ENCODE measurements at regions not wholly inside any gene's neighbourhood (a gene's known extent, or its start where the extent isn't known, plus 50 kb on each side); places are given as distances from the start of the nearest gene placed in this dataset.

DNA sequence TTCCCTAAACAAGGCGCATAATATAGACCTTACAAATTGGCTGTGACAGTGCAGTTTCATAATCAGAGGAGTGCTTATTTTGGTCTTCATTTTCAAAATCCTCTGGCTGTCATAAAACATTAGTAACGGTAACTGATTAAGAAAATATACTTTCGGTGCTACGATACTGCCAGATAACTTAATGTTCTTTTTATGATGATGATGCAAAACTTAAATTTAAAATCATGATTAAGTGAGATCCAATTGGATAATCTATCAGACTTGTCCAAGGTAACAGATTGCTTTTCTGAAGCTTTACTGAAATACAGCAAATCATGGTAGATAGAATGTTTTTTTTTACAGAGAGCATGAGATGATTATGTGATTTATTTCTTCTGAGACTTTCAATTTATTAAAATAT, 364.2 kb upstream of the CNTN3 start:
- DNase-seq, result no peak

DNA sequence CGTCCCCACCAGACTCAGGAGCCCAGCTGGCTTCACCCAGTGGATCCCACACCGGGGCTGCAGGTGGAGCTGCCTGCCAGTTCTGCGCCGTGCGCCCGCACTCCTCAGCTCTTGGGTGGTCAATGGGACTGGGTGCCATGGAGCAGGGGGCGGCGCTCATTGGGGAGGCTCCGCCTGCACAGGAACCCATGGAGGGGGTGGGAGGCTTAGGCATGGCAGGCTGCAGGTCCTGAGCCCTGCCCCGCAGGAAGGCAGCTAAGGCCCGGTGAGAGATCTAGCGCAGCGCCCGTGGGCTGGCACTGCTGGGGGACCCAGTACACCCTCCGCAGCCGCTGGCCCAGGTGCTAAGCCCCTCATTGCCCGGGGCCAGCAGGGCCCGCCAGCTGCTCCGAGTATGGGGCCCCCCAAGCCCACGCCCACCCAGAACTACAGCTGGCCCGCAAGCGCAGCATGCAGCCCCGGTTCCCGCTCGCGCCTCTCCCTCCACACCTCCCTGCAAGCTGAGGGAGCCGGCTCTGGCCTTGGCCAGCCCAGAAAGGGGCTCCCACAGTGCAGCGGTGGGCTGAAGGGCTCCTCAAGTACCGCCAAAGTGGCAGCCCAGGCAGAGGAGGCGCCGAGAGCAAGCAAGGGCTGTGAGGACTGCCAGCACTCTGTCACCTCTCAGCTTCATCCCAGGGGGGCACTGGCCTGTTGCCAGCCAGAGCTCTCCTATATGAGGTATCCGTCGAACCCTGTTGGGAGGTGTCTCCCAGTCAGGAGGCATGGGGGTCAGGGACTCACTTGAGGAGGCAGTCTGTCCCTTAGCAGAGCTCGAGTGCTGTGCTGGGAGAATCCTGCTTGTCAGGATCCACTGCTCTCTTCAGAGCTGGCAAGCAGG, 370.8 kb upstream of the CNTN3 start:
- peak in 1 of 2 experiments; percentile 44 for DNase-seq

DNA sequence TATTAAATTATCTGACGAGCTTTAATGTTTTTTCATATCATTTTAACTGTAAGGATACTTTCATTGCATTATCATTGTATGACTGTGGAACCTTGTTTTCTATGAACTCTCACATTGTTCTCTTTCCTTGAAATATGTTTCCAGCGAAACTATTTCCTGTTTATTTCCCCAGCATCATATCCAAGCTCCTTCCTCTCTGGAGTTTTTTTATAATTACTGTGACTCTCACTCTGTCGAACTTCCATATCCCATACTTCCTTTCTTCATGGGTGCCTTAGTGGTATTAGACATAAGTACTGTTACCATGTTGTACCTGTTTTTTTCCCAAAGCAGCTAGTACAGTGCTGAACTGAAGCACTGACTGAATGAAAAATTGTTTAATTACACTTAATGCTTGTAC, 373.6 kb upstream of the CNTN3 start:
- DNase-seq, result no peak

DNA sequence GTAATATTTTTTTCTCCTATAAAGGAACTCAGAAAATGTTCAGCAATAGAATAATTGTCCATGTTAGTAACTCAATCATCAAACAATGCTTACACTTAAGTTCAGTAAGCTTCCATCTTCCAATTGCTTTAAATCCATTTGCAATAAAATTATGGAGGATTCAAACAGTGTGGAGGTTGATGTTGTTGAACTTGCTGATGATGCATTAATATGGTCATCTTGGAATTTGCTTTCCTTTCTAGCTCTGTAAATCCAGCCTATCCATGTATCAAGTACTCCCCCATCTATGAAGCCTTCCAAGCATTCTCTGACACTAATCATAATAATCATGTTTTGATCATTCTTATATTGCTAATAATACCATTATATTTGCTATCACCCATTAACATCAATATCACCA, 378.4 kb upstream of the CNTN3 start:
- no peak for DNase-seq

DNA sequence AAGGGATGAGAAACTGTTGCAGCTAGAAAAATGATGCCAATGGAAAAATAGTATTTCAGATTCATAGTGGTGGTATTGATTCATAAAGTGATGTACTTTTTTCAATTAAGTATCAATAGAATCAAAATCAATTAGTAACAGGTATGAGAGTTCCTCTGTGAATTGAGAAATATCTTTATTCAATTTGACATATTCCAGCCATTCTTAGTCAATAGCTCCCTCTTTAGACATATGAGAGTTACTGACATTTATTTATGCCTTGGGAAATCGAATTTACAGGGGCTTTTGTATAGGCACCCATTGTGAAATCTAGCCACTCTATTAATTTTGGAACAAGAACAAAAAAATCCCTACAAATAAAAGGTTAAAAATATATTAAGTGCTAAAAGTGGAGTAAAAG, 386.9 kb upstream of the CNTN3 start:
- peak in 1 of 2 experiments; percentile 32 for DNase-seq

DNA sequence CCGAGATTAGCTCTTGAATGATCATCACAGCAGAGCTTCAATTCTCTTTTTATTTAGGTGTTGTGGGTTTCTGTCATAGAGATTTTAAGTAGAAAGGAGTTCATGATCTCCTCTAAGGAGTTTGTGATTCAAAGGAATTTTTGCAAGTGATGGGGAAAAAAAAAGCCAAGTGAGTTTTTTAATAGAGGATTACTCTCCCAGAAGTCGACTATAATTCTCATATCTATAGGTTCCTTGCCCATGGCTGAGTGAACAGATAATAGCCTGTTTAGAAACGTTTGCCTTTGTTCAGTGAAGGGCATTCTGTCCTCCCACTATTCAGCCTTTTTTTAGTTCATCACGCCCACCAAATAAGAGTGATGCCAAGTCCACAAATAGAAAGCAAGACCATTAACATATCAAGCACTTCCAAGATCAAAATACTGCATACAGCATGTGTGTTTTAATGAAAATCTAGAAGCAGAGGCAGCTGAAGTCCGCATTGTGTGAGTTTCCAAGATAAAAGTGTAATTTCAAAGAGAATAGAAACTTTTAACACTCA, 398.4 kb upstream of the CNTN3 start:
- no peak for DNase-seq

DNA sequence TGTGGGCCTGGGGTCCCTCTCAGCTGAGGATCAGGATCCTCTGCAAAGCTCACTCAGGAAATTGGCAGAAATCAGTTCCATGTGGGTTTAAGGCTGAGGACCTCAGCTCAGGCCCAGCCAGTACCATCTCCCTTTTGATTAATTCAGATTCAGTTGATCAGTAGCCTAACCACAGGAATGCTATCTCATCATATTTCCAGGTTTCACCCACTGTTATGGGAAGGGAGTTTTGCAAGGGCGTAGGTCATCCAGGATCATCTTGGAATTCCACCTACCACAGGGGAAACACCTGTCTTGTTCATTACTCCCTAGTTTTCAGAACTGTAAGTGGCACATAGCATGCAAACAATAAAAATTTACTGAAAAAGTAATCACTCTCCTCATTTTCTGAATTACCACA, 399.5 kb upstream of the CNTN3 start:
- no peak for DNase-seq

DNA sequence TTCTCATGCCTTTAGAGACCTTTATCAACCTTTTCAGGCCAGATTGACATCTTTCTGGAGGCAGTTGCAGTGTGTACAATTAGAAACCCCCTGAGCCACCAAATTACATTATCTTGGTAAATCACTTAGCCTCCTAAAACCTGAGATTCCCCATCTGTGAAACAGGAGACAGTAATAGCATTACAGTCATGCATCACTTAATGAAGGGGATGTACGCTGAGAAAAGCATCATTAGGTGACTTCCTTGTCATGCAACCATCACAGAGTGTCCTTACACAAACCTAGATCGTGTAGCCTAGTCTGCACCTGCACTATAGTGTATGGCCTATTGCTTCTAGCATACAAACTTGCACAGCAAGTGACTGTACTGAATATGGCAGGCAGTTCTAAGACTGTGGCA, 400.8 kb upstream of the CNTN3 start:
- peak in 1 of 2 experiments; percentile 56 for DNase-seq

DNA sequence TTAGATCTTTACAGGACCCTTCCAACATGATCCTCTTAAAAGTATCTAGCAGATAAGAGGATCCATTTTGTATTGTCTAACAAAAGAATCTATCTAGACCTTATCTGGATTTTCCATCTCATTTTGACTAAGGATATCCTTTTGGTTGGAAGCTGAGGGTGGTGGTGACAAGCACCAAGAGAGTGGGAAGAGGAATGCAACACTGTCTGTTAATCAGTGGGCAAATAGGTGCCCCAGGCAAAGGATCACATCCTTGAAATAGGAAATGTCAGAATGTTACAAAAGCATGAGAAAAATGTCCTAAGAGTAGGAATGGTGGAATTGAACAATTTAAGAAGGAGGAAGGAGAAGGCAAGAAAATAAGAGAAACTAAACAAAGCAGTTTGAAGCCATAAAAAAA, 420.7 kb upstream of the CNTN3 start:
- no peak for DNase-seq

DNA sequence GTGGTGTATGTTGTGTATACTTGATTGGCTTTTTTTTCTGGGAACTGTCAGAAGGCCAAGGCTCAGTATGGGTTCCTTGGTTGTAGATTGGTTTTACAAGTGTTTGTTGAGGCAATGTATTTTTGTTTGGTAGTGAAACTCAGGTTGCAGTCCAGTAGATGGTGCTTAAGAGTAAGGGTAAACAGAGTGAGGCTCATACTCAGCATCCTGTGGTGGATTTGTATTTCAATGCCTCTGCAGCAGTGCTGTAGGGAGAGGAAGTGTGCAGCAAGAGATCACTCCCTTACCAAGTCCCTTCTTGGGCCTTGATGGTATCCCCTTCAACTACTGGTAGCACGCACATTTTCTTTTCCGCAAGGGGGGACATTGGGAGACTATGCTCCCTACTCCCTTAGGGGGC, 428.5 kb upstream of the CNTN3 start:
- no peak for DNase-seq

DNA sequence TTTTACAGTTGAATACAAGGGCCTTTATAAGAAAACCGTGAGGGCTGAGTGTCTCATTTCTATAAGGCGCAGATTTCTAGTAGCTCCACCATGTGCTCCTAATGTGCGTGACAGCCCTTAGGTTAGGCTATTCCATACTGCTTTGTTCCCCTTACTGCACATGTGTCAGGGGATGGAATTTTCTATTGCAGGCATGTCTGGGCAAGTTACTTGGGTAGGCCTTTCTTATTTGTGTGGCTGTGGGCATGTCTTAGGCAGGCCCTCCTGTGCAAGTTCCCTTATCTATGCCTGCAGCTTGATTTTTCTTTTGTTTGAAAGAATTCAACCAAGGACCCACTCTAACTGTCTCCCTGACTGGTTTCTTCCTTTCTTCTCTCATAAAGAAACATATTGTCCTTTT, 434.2 kb upstream of the CNTN3 start:
- no peak for DNase-seq

DNA sequence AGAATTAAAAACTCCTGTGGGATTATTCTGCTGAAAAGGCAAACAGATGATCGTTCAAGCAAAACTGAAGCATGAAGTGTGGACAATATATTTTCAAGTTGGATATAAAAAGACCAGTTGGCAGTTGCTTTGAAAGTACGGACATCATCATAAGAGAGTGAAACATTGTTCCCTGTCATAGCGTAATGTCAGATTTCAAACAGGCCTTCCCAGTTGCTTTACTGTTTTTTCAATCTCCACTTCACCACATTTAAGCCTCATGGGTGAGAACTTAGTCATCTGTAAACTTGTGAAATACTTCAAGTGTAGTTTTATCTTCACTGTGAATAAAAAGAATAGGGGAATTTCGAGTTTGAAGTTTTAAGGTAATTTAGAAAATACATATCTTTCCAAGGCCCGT, 435.1 kb upstream of the CNTN3 start:
- no peak for DNase-seq

DNA sequence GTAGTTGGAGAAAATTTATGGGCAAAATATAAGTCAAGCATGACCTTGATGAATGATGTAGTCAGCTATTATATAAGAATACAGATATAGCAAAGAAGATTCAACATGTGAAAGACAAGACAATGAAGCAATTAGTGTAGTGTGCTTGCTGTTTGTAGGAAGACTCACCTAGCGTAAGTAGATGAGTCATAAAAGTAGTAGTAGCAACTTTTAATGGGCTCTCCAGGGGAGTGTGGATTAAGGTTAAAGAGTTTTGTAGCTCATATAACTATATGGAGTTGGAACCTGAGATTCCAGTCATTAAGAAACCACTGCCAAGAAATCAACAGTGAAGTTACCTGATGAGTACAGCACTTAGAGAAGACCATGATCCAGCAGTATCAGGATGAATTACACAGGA, 444.7 kb upstream of the CNTN3 start:
- DNase-seq, result no peak

DNA sequence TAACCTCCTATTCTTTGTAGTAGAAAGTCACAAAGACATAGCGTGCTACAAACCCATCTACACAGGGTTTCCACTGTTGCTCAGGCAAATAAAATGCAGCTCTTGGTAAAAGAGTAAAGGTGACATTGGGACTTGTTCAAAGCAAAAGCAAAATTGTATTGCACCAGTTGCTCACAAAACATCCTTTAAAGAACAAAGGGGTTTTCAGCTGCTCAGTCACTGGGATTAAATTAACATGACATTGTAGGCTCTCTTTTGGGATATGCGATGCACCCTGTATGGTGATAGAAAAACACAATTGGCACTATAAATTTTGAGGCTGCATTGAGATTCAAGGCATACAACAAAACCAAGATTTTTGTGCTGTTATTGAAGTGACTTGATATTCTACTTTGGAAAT, 447.3 kb upstream of the CNTN3 start:
- DNase-seq, result no peak

DNA sequence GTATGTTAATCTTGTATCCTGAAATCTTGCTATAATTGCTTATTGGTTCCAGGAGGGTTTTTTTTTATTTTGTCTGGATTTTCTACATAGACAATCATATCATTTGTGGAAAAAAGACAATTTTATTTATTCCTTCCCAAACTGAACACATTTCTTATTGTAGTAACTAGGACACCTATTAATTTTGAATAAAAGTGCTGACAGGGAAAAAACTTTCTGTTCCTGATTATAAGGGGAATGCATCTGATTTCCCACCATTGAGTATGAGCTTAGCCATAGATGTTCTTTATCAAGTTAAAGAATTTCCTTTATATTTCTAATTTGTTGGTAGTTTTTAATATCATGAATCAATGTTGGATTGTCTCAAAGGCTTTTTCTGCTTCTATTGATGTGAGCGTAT, 460.7 kb upstream of the CNTN3 start:
- no peak for DNase-seq

DNA sequence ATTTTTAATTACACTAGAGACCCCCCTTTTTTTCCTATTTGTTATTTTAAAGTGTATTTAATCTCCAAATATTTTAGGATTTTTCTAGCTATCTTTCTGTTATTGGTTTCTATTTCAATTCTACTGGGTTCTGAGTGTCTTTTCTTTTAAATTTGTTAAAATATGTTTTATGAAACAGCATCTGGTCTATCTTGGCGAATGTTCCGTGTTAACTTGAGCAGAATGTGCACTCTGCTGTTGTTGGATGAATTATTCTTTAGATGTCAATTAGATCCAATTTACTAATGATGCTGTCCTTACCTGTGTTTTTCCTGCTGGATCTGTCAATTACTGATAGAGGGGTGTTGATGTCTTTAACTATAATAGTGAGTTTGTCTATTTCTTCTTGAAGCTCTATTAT, 462.0 kb upstream of the CNTN3 start:
- no peak for DNase-seq

DNA sequence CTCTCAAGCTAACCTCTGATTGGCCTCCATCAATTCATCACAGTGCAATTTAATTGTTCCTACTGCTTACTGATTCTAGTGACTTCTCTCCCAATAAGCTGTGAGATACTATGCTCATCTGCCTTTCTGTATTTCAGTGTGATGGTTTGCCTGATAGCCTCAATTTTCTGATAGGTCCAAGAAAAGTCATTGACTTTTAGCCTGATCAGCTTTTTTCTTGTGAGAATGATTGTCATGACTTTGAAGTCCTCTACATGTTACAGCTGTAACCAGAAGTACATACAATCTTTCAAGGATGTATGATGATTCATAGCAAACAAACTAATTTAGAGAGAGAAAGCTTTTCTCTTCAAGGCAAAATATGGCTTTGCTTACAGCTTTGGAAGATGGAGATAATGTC, 463.8 kb upstream of the CNTN3 start:
- DNase-seq, result no peak

DNA sequence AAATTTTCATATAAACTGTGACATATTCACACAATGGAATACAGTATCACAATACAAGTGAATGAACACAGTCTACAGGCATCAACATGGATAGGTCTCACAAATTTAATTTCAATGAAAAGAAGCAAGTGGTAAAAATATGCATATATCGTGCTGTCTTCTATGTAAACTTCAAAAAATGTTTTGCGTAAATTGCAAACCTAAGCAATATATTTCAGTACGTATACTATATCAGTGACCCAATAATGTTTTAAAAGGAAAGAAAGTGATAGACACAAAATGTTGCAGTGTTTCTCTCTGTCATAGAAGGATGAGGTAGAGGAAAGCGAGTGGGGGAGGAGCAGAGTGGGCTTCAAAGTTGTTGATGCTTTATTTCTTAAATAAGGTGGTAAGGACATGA, 468.4 kb upstream of the CNTN3 start:
- no peak for DNase-seq

DNA sequence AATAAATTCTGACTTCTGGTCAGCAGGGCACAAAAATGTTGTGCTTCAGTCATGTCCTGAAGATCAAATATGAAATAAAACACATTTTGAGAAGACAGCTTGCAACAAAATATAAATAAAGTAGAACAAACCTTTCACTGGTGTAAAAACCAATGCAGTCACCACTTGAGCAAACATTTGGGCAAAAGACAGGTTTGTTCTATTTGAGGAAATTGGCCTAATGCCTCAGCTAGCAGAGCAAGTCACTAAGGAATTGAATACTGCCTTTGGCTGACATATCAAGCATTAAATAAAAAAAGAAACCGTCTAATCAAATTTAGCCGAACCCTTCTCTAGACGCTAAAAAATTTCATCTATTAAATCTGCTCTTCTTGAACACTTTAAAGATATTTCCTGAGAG, 475.4 kb upstream of the CNTN3 start:
- no peak for DNase-seq

DNA sequence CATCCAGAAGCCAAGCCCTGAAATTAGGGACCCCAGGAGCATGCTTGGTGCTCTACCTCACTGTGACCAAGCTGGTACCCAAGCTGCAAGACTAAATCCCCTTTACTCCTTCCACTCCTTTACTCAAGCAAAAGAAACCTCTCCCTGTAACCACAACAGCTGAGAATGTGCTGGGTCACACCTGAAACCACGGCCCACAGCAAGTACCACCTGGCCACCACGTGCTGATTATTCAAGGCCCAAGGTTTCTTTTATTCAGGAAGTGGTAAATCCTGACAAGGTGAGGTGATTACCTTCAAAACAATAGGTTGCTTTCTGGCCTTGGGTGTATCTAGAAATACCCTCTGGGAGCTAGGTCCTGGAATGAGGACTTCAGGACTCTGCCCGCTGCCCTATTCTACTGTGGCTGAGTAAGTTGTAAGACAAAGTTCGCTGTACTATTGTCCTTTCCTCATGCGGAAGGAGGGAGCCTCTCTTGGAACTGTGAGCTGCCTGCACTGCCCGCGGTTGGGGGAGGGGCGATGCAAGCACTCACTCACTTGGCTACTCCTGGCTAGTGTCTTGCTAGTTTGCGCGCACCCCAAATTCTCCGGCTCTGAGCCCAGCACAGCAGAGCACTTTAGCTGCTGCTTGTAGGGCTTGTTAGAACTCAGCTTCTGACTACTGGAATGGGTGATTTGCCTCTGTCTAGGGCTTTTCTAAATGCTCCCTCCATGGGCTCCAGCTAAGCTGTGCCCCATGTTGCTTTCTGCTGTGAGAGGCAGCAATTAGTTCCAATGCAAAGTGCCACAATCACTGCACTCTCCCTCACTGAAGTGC, 487.1 kb upstream of the CNTN3 start:
- DNase-seq, result no peak

DNA sequence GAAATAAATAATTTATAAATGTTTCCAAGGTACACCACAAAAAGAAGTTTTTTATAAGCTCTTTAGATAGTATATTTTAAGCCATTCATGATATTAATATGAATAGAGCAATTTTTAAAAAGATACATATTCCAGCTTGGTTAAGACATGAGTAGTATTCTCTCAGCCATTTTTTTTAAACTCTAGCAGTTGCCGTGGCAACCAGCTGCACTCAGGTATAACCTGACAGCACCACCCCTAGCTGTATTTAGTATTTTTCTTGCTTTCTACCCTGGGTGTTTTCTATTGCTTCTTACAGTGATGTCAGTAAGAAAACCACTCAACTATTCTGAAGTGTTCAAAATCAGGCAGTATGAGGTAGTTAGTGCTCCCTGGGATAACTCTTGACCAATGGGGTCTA, 496.3 kb upstream of the CNTN3 start:
- peak in 1 of 2 experiments; percentile 2 for DNase-seq

DNA sequence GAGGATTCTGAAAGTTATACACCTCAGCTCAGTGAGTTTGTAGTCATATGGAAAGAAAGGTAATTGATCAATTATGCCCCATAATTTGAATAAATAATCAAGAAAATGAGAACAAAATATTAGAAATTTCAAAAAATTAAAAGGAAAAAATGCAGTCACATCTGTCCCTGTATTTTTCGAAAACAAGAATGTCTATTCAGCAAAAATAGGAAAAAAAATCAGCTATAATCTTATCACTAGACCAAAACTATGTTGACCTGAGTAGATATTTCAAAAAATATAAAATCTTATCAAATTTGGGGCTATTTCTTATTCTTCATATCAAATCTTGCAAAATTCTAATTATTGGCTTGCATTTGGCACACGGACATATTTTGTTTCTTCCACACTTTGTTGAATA, 501.2 kb upstream of the CNTN3 start:
- DNase-seq, result no peak

DNA sequence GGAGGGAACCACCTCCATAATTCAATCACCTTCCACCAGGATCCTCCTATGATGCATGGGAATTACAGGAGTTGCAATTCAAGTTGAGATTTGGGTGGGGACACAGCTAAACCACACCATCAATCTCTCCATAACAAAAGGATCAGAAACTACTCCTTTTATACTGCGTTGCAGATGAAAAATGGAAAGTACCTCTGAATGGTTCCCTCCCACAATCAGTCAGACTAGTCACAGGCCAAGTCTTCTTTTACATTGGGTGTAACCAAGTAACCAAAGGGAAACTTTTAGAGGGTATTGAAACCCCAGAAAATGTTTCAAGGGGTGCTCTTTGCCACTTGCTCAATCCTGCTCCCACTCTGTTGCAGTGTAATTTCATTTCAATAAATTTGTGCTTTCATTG, 504.3 kb upstream of the CNTN3 start:
- DNase-seq, result no peak

DNA sequence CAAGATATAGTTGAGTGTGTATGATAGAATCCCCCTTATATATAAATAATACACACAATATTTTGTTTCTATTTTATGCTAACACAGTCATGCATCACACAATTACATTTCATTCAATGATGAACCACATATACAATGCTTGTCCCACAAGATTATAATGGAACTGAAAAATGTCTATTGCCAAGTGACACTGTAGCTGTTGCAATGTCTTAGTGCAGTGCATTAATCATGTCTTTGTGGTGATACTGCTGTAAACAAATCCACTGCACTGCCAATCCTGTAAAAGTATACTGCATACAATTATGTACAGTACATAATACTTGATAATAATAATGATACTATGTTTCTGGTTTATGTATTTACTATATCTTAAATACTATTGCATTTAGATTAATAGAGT, 512.1 kb upstream of the CNTN3 start:
- DNase-seq, result no peak

Measured in NCI-H524 (cell line).